OCI-LY1 (cell line): ENCODE measurements at regions not wholly inside any gene's neighbourhood (a gene's known extent, or its start where the extent isn't known, plus 50 kb on each side); places are given as distances from the start of the nearest gene placed in this dataset.

Experiments
- EZH2 ChIP-seq: fragments of 200-600 bp; sonication (generic), shearing (Covaris generic); IDR thresholded peaks from 2 replicates; pipeline ENCODE4 v1.8.0; 2017; ENCODE audit warnings: borderline replicate concordance, mixed run types, mild to moderate bottlenecking, antibody characterized with exemption, low read length, moderate library complexity, mixed read lengths
- TF ChIP-seq, protein P1 (sequence below): fragments of 200-600 bp; sonication (generic), shearing (Covaris generic); IDR thresholded peaks from 2 replicates; pipeline ENCODE4 v1.5.1; 2017; ENCODE audit warnings: mild to moderate bottlenecking, antibody characterized with exemption, low read length, moderate library complexity, mixed read lengths

DNA sequence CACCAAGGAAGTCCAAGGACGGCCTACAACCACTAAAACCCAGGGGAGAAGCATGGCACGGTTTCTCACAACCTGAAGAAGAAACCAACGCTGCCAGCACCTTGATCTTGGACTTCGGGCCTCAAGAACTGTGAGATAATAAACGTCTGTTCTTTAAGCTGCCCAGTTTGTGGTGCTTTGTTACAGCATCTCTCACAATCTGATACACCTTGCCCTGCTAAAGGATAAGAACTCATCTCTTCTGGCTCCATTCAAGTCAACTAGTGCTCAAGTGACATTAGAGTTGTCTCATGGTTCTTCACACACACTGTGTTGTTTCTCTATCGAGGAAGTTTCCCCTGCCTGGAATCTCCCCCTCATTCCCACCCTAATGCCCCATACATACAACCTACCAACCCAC, 314.4 kb upstream of the RUNX1 start:
- TF ChIP-seq, protein P1, sequence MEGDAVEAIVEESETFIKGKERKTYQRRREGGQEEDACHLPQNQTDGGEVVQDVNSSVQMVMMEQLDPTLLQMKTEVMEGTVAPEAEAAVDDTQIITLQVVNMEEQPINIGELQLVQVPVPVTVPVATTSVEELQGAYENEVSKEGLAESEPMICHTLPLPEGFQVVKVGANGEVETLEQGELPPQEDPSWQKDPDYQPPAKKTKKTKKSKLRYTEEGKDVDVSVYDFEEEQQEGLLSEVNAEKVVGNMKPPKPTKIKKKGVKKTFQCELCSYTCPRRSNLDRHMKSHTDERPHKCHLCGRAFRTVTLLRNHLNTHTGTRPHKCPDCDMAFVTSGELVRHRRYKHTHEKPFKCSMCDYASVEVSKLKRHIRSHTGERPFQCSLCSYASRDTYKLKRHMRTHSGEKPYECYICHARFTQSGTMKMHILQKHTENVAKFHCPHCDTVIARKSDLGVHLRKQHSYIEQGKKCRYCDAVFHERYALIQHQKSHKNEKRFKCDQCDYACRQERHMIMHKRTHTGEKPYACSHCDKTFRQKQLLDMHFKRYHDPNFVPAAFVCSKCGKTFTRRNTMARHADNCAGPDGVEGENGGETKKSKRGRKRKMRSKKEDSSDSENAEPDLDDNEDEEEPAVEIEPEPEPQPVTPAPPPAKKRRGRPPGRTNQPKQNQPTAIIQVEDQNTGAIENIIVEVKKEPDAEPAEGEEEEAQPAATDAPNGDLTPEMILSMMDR, result no peak
- no peak for TF ChIP-seq EZH2
